ENCODE measurements at regions not wholly inside any gene's neighbourhood (a gene's known extent, or its start where the extent isn't known, plus 50 kb on each side); places are given as distances from the start of the nearest gene placed in this dataset.

DNA sequence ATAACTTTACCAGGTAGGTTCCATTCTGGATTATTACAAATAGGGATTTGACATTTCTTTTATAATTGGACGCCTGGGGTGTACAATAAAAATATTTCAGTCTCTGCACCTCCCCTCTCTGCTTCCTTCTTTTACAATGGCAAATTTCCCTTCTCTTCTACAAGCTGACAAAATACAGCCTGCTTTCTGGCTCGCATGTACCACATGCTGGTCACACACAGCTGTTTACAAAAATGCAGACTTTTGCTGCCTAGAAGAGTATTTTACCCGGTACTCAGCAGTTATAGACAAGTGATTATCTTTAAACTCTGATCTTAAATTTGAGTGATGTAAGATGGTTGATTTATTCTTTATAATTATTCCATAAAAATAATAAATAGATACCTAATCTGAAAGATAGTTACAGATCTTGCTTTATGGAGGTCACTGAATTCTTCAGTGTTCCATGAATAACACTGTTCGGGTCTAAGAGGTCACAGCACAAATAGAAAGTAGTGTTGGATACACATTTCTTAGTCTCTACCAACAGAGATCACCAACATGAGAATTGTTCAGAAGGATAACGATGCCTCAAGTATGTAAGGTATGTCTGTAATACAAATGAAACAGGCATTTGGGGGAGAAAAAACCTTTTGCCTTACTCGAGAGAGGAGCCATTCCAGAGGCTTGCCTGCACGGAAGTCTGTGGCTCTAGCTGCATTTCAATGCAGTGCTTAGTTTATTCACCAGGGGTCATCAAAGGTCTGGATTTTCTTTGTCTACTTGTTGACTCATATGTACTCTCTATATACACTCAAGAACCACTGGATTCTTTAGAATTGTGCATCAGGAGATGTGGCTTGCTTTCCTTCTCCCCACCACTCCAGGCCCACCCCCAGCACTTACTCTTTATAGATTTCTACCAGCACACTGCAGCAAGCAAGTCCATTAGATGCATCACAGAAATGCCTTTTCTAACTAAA, 206.6 kb upstream of the RFX3 start:
- peak; percentile 86 for DNase-seq

DNA sequence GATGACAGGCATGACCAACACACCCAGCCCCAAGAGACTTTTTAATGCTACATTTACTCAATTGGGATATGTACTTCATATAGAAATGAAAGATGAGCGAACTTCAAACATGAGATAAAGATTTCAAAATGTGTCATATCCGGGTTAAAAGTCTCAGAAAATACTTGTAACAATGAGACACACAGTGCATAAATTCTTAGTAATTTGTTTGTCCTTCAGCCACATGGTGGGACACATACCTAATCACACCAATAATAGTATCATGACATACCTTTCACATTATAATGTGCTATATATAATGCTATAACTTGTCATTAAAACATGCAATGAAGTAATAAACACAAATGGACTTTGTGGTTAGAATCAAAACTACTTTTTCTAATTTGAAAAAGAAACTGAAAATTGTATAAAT, 204.7 kb upstream of the RFX3 start:
- DNase-seq, result no peak

DNA sequence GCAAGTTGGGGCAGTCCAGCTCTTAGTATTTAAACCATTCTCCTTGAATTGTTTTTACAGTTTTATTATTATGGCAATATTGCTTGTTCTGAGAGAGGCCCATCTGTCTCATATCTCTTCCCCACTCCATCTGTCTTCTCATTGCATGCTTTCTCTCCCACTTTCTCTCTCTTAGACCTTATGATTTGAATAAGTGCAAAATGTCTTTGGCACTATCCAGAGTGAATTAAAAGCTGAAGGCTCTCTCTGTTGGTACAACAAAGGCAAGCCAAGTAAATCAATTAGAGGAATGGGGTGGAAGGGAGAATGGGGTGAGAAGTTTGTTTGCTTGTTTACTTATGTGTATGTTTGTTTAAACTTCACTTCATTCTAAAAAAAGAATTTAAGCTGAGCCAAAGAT, 195.3 kb upstream of the RFX3 start:
- no peak for DNase-seq

DNA sequence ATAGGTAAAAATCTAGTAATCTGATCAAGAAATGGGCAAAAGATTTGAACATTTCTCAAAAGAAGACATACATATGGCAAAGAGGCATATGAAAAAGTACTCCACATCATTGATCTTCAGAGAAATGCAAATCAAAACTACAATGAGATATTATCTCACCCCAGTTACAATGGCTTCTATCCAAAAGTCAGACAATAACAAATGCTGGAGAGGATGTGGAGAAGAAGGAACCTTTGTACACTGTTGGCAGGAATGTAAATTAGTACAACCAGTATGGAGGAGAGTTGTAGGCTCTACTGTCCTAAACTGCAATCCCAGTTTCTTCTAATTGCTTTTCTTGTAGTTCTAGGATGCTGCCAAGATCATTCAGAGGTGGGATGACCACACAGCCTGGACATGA, 193.5 kb upstream of the RFX3 start:
- no peak for DNase-seq

DNA sequence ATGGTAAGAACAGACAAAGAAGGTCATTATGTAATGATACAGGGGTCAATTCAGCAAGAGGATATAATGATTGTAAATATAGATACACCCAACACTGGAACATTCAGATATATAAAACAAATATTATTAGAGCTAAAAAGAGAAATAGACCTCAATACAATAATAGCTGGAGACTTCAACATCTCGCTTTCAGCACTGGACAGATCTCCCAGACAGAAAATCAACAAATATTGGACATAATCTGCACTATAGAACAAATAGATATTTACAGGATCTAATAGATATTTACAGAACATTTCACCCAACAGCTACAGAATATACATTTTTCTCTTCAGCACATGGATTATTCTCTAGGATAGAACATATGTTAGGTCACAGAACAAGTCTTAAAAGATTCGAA, 190.6 kb upstream of the RFX3 start:
- no peak for DNase-seq

DNA sequence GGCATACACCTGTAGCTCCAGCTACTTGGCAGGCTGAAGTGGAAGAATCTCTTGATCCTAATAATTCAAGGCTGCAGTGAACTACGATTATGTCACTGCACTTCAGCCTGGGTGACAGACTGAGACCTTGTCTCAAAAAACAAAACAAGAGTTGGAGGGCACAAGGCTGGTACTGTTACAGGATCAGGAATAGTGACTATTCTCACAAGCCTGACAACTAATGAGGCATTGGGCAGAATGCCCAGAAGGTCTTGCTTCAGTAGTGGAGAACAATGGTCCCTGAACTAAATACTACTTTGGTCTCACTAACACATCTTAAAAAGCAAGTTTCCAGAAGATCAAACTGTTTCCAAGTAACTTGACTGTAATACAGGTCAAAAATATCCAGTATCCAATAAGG, 182.9 kb upstream of the RFX3 start:
- DNase-seq, result no peak

DNA sequence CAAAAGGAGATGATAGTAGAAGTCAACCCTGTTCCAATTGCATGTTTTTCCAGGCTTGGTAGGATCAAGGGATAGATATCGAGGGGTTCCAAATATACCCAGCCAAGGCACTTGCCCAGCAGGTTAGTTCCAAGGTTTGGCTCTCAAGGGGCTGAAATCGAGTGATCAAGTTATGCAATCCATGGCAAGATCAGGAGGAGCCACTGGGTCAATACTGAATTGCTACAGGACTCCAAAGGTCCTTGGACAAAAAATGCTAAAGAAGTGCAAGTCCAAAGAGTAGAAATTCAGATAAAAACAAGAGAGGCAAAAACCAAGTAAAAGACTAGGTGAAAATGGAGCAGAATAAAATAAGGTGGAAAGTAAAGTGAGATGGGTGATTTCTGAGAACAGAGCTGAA, 179.1 kb upstream of the RFX3 start:
- DNase-seq, result no peak

DNA sequence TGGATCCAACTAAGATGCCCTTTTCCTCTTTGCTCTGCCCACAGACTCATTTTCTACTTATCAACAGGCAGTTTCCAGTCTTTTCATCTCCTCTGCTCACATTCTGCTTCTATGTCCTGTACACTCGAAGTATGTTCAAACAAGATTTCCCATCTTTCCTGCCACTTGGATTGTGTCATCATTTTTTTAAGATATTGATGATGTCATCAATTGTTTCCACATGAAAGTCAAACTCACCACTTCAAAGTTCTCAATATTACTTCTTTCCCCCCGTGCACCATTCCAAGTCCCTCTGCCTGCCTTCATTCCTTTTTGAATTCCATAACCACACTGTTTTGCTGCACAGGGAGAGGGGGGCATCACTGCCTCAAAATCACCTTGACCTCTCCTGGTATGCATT, 175.0 kb upstream of the RFX3 start:
- DNase-seq, result no peak

DNA sequence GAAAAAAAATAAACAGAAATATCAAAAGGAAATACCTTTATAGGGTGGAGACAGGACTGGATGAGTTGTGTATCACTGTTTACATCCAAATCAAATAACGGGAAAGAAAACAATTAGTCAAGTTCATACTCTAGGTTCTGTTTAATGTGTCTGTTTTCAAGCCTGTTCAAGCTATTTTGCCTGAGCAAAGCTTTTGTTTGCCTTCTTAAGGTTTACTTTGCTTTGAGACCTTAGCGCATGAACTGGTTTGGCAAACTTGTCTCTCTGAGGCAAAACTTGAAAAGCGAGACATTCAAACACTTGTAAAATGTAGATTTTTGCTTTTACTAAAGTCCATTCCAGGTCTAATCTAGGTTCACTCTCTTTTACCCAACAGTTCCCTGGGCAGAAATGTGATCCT, 174.1 kb upstream of the RFX3 start:
- DNase-seq, result no peak

DNA sequence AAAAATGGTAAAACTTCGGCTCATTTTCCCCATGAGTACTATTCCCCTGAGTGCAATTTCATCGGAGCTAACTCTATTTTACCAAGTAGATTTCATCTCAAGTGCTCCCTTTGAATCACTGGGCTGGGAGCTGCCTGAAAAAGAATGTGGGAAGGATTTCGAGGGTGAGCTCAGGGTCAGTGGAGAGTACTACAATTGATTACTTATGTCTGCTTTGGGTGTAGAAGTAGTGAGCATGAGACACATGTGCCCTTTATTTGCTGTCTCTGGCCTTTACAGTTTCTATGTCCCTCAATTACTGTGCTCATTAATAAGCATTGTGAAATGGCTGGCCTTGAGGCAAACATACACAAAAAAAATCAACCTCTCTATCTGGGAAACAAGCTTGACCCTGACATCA, 172.7 kb upstream of the RFX3 start:
- DNase-seq, result no peak

DNA sequence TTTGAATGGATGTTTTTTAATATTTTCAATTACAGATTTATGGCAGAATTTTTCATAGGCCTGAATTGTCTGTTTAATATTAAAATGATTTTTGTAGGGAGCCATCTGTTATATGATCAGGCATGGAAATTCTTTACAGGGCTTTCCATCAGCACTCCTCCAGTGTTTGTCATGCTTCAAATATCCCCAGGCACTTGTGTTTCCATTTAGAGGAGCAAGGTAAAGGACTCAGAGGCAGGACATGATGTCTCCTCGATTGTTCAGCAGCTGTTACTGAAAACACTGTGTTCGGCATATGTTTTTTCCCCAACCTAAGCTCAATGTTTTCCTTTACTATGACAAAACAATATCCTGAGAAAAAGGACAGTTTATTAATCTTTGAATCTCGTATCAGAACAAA, 172.3 kb upstream of the RFX3 start:
- no peak for DNase-seq

DNA sequence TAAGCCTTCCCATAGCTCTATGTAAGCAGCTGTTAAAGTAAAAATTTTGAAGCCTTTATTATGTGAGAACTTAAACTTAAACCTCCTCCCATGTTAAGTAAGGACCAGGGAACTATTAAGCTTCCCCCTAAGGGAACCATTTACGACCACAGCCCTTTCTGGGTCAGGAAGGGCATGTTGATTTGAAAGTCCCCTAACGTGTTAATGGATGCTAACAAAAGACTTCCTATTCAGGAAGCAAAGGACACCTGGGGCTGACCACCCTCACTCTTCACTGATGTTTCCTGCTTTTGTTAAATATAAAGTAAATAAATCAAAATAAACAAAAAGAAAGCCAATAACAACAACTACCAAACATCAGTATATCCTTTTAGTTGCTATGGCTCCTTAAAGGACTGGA, 170.6 kb upstream of the RFX3 start:
- no peak for DNase-seq

DNA sequence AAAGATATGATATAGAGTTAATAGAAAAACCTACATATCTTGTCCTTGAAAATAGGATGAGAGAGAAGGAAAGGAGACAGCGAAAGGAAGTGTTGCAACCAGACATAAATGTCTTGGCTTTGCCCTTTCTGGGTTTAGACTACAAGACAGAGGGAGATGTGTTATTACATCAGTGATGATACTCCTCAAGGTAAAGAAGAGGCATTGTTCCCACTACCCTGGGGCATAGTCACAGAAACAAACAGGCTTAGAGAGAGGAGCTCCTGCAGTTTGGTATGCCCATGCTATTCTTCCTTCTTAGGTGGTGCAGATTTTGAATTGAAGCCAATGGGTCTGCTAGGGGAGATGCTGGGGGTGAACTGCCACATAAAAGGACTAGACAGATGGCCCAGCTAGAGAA, 166.8 kb upstream of the RFX3 start:
- DNase-seq, result no peak

DNA sequence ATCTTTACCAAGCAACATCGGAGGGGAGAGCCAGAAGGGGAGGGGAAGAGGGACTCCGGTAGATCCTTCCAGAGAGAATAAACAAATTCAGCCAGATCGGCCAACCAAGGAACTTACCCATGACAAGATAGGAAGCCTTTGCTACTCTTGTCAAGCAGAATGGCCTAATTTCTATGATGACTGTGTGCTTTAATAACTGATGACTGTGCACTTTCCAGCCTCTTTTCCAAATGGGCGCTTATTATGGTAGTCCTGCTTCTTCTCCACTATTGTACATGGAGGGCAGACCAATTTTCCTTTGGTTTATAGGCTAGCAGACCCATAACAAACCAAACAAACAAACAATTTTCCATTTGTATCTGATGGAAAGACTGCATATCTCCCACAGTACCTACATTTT, 163.8 kb upstream of the RFX3 start:
- DNase-seq, result no peak

DNA sequence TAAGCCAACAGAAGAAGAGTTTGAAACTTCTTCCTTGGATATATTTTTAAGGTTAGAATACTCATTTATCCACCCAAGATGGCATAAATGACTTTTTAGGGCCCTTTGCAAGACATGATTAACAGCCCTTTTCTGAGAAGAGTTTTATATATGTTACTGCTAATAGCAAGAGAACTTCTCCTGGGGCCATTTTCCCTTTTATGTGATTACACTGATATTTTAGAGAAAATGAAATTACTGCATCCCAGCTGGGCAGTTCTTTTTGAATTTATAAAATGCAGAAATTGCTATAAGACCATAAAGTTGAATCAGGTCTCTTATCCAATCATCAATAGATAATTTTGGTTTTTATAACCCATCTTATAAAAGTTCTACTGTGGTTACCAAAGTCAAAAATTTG, 161.3 kb upstream of the RFX3 start:
- no peak for DNase-seq

DNA sequence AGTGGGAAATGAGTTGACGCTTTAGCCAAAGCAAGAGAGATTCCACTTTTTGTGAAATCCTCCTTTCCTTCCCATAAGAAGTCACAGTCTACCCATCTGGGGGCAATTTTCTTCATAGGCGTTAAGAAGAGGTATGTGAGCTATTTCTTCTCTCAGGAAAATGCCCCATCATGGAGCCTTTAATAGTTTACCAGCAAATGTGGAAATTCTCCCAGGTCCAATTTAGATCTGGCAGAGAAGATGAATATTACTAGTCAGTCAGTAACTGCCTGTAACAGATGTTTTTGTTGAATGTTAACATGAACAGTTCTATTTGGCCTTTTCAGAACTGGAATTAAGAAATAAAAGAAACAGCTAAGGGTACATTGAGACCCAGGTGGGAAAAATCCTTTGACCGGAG, 156.4 kb upstream of the RFX3 start:
- DNase-seq, result no peak

DNA sequence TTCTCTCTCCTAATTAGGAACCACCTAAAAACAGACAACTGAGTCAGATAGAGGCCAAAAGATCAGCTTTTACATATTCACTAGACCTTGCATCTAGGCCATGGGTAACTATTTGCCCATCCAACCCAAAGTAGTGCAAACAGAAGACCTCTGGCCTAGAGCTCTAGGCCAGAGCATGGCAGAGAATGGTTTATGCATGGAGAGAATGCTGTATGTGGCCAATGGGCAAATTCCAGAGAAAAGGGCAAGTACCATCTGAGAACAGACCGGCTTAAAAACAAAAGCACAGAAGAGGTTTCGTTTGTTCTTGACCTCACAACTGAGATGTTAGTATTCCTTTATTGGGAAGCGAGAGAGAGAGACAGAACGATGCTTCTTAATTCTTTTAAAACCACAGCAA, 151.7 kb upstream of the RFX3 start:
- DNase-seq, result no peak

DNA sequence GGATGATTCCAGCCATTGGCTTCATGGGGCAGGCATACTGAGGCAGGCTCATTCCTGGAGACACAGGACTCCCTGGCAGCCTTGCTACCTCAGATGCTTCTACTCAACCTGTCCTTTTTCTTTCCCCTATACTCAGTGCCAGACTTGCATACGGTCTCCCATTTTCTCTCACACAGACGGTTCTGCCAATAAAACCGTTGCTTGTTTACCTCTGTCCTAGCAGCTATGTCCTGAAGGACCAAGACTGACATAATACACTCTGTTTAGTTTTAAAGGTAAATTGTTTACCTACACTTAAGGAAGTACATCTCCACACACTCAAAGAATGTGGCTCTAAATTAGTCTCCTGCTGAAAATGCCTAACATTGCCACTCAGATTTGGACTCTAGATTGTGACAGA, 151.0 kb upstream of the RFX3 start:
- no peak for DNase-seq

DNA sequence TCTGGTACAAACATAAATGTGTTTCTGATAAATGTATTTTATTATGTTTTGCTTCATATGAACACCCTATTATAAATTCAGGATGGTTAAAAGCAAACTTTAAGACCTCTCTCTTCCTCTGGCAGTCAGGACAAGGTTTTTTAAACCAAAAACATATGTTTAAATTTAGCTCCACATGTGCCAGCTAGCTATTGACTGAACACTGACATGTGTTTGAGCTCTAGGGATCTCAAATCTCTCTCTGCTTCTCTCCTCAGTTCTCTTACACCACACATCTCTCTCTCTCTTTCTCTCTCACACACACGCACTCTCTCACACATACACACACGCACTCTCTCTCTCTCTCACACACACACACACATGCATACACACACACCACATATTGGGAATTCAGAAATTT, 150.1 kb upstream of the RFX3 start:
- DNase-seq, result no peak

DNA sequence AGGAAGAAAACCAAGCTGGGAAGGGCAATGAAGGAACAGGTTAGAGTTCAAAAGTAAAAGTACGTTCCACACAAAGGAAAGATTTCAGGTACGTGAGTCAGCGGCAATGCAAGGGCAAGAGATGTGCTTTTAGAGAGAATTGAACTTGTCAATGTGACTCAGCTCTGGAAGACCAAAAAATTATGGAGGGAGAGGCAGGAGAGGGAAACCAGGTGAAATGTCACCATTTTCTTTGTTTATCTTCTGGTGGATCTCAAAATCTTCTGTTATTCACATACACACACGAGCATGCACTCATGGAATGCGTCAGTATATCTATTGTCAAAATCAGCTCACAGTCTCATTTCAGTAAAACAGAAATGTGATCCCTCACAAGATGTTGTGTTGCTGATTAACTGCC, 148.8 kb upstream of the RFX3 start:
- DNase-seq, result no peak

DNA sequence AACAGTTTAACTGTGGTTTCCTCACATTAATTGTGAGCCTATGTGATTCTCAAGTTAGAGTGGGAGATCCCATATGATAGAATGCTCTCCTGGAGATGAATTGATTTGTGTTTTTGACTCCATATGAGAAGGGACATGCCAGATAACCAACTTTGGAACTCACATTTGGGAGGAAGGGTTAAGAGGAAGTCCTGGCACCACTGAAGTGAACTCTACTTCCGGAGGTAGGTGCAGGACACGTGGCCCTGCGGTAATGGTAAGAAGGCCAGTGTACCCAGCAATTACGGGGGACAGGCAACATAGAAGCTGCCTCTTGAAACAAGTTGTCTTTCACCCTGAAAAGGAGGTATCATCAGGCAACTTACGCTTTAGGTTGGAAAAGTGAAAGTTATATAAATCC, 146.6 kb upstream of the RFX3 start:
- DNase-seq, result no peak

DNA sequence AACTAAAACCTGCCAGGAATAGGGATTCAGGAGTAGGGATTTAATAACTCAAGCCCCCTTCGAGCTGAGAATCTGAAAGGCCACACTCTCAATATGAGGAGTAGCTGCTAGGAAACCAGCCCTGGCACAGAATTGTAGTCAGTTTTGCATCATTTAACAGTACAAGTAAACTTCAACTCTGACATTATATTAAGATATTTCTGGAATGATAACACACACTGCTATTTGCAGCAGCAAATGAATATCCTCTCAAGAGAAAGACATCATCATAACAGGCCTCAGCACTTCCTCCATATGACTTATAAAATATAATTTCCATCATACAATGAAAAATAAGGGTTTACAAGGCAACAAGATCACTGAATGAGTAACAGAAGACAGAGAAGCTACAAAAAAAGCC, 138.2 kb upstream of the RFX3 start:
- no peak for DNase-seq

DNA sequence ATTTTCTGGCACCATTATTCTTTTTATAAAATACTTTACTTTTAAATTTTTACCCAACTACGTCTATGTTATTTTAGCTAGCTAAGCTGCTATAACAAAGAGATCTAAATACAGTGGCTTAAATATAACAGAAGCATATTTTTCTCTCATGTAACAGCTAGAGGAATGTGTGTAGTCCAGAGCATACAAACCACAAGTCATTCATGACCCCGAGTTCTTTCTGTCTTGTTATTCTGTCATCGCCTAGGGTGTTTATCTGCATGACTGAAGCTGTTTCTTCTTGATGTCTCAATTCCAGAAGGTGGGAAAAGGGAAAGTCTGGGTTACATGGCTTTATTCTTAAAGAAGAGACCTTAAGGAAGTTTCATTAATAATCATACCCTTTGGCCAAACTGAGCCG, 136.9 kb upstream of the RFX3 start:
- no peak for DNase-seq

DNA sequence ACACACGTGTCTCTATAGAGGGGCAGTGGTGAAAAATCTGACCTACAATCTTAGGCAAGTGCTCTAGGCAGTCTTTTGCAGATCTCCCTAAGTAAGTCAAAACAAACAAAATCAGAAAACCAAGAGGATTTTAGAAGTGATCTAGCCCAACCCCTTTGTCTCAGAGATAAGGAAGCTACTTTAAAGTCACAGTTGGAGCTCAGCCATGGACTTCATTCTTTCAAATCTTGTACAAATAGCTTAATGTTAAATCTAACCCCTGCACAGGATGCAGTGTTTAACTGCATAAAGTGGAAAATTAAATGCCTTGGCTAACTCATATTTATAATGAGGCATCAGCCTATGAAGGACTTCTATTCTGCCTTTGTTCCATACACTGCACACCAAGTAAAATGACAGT, 135.1 kb upstream of the RFX3 start:
- peak; percentile 20 for DNase-seq

DNA sequence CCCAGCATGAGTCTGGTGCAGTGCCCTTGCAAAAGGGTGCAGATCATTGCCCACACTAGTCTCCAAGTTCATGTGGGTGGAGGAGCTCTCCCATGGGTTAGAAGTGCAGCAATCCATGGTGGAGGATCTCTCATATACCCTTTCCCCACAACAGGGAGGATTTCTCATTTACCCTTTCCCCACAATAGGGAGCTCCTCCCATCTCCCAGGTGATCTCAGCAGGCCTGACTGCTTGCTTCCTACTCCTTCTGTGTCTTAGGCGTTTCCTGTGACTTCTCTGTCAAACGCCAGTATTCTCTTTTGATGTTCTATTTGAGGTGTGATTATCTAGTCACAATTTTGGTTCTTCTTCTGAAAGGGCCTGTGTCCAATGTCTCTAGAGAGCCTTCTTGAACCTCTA, 133.8 kb upstream of the RFX3 start:
- DNase-seq, result no peak

All from hematopoietic multipotent progenitor cell treated with erythropoietin and hydrocortisone succinate and interleukin-3 and kit ligand, for 4 days (in vitro differentiated cells).